Right lobe of liver (tissue), 6 donors: ENCODE measurements at regions not wholly inside any gene's neighbourhood (a gene's known extent, or its start where the extent isn't known, plus 50 kb on each side); places are given as distances from the start of the nearest gene placed in this dataset.

Experiments
- ATAC-seq, 4 donors: fragments of 200-7000 bp; cut with Tn5 transposase; one replicate each; pipeline ENCODE4 v1.9.1; 2020; ENCODE audit warnings: mild to moderate bottlenecking in 4 of 4, moderate library complexity in 4 of 4
- DNase-seq, 3 donors: peaks; one replicate each; pipeline ENCODE4 v3.0.0-alpha.2; 2020
- H3K27ac ChIP-seq, 3 donors: fragments of 200-600 bp; one replicate each; pipeline ENCODE4 v1.8.0; 2022
- H3K27me3 ChIP-seq, 2 donors: fragments of 200-600 bp; one replicate each; pipeline ENCODE4 v1.8.0; 2022
- H3K36me3 ChIP-seq, 4 donors: fragments of 200-600 bp; sonication (generic) in 1 of 4; one replicate each; pipeline versions ENCODE4 v1.5.1 to v1.8.0; 2017 to 2022; ENCODE audit warnings: control low read depth in 1 of 4
- H3K4me1 ChIP-seq, 4 donors: fragments of 200-600 bp; sonication (generic) in 1 of 4; one replicate each; pipeline versions ENCODE4 v1.5.1 to v1.8.0; 2017 to 2022; ENCODE audit warnings: control low read depth in 1 of 4
- H3K4me3 ChIP-seq, 3 donors: fragments of 200-600 bp; one replicate each; pipeline ENCODE4 v1.8.0; 2022
- H3K9me3 ChIP-seq, 4 donors: fragments of 200-600 bp; sonication (generic) in 1 of 4; one replicate each; pipeline versions ENCODE4 v1.5.1 to v1.8.0; 2017 to 2022; ENCODE audit warnings: control low read depth in 1 of 4
- POLR2A ChIP-seq: fragments of 450-650 bp; IDR thresholded peaks from one replicate; pipeline ENCODE4 v1.6.1; 2017; ENCODE audit warnings: antibody characterized with exemption, mild to moderate bottlenecking
- WGBS: methylation state at CpG from one replicate; pipeline ENCODE4 v1.1.6; 2018; ENCODE audit warnings: low coverage, low lambda C conversion rate; ENCODE audit not compliant: insufficient coverage; ENCODE audit errors: missing lambda C conversion rate; 5-methylcytosine and 5-hydroxymethylcytosine counted together
- intact Hi-C, 2 donors: fragments of 100-400 bp; cut with DNase I; formaldehyde crosslinking; loops; one replicate each; pipeline versions ENCODE4 v1.11.2 to v1.14.1; 2022
- TF ChIP-seq, protein P1 (sequence below), 4 donors: fragments of 200-600 bp in 3 of 4; fragments of 450-650 bp in 1 of 4; IDR thresholded peaks; one replicate each; pipeline versions ENCODE4 v1.5.1 to v1.8.0; 2016 to 2022; ENCODE audit warnings: antibody characterized with exemption in 4 of 4, mild to moderate bottlenecking in 2 of 4
- donor health status: DM: no; HTN: yes; CAD: no.
- donor health status: DM: no; HTN: no; CAD: no.
- donor health status: DM: no; HTN: no; CAD: no.
- donor health status: DM: no; HTN: yes; CAD: no.
- donor health status: DM: no; HTN: yes; CAD: no.

DNA sequence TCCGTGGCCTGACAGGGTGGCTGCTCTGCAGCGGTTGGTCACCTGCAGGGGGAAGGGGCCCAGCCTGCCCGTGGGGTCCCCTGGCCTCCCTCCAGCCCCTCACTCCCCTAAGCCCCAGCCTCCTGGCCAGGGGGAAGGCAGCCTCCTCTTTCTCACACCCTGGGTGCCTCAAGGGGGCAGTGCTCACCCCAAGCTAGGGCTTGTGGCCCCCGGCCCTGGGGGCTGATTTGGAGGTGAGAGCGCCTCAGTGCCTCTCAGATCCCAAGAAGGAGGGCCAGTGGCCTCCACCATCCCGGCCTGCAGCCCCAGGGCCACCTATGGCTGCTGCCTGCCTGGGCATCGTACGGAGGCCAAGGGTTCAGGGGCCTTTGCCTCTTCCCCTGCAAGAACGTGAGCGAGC is 66.4 kb upstream of the TTC34 start:
- Histone ChIP-seq H3K27me3 (no peaks in the 10 kb centered on the region), H3K4me3 (no peak overlapping the region), H3K27ac (no peak overlapping the region), H3K9me3 (peaks cover 0 to 3% (median 0%) of the 10 kb centered on the region in 4 donors), H3K36me3 (no peaks in the 10 kb centered on the region), H3K4me1 (no peaks in the 10 kb centered on the region)
- intact Hi-C loops = no loop called here
- no peak for ATAC-seq
- WGBS = 33% methylated on average over 7 of the region's 10 CpGs
- no peak for DNase-seq
- TF ChIP-seq, protein P1, sequence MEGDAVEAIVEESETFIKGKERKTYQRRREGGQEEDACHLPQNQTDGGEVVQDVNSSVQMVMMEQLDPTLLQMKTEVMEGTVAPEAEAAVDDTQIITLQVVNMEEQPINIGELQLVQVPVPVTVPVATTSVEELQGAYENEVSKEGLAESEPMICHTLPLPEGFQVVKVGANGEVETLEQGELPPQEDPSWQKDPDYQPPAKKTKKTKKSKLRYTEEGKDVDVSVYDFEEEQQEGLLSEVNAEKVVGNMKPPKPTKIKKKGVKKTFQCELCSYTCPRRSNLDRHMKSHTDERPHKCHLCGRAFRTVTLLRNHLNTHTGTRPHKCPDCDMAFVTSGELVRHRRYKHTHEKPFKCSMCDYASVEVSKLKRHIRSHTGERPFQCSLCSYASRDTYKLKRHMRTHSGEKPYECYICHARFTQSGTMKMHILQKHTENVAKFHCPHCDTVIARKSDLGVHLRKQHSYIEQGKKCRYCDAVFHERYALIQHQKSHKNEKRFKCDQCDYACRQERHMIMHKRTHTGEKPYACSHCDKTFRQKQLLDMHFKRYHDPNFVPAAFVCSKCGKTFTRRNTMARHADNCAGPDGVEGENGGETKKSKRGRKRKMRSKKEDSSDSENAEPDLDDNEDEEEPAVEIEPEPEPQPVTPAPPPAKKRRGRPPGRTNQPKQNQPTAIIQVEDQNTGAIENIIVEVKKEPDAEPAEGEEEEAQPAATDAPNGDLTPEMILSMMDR (IDR thresholded peaks at IDR 0.05) = no peak
- no peak for TF ChIP-seq POLR2A

DNA sequence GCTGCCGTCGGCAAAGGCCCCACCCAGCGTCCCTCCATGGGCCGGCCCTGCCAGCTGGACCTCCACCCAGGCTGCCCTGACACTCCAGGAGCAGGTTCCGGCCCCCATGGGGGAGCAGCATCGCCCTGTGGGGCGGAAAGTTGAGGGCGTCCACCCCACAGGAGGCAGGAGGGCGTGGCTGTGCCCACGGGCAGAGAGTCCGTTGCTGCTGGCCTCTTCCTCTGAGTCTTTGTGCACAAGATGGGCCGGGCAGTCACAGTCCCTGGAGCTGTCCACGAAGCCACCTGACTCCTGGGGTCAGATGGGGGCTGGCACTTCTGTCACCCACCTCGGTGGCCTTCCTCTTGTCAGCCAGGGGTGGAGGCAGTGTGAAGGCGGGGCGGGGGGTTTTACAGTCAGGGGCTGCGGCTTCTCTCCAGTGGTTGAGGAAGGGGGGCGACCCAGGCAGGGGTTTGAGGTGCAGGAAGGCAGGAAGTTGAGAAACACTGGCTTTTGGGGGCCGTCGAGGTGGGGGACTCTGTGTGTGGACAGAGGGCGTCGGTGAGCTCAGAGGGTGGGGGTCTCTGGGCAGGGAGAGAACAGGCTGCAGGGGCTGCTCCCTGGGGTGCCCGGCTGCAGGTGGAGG is 67.2 kb upstream of the TTC34 start:
- Histone ChIP-seq H3K4me3 (no peak overlapping the region), H3K9me3 (peaks cover 0 to 3% (median 0%) of the 10 kb centered on the region in 4 donors), H3K27me3 (no peaks in the 10 kb centered on the region), H3K4me1 (no peaks in the 10 kb centered on the region), H3K27ac (no peak overlapping the region), H3K36me3 (no peaks in the 10 kb centered on the region)
- TF ChIP-seq, protein P1 (IDR thresholded peaks at IDR 0.05) = no peak
- no peak for TF ChIP-seq POLR2A
- ATAC-seq (no peak), DNase-seq (no peak)
- intact Hi-C loops = no loop called here
- 32% methylated on average over 6 of the region's 23 CpGs for WGBS

- Histone ChIP-seq H3K36me3 (no peaks in the 10 kb centered on the region), H3K27ac (no peak overlapping the region), H3K4me3 (no peak overlapping the region), H3K4me1 (no peaks in the 10 kb centered on the region), H3K27me3 (no peaks in the 10 kb centered on the region), H3K9me3 (peaks cover 0 to 3% (median 0%) of the 10 kb centered on the region in 4 donors)
- 79% methylated on average over 4 of the region's 6 CpGs for WGBS
- intact Hi-C loops = no loop called here
- TF ChIP-seq POLR2A = no peak
- TF ChIP-seq, protein P1 (IDR thresholded peaks at IDR 0.05) = no peak
- no peak for ATAC-seq
- DNase-seq = no peak
These were observed 69.8 kb upstream of the TTC34 start for GRCh38 chr1:2871246-2871815.

- WGBS = 74% methylated on average over 4 of the region's 7 CpGs
- peaks cover 0 to 3% (median 0%) of the 10 kb centered on the region in 4 donors for H3K9me3 ChIP-seq
These were observed 72.7 kb upstream of the TTC34 start for GRCh38 chr1:2874207-2874606.

More at GRCh38 chr1:2874207-2874606, 72.7 kb upstream of the TTC34 start:
- Histone ChIP-seq H3K4me3 (no peak overlapping the region), H3K4me1 (no peaks in the 10 kb centered on the region), H3K27me3 (no peaks in the 10 kb centered on the region), H3K36me3 (no peaks in the 10 kb centered on the region), H3K27ac (no peak overlapping the region)
- DNase-seq (no peak), ATAC-seq (no peak)
- intact Hi-C loops = no loop called here
- TF ChIP-seq, protein P1 (IDR thresholded peaks at IDR 0.05) = no peak
- TF ChIP-seq POLR2A = no peak
